ENCODE measurements at regions not wholly inside any gene's neighbourhood (a gene's known extent, or its start where the extent isn't known, plus 50 kb on each side); places are given as distances from the start of the nearest gene placed in this dataset.

DNA sequence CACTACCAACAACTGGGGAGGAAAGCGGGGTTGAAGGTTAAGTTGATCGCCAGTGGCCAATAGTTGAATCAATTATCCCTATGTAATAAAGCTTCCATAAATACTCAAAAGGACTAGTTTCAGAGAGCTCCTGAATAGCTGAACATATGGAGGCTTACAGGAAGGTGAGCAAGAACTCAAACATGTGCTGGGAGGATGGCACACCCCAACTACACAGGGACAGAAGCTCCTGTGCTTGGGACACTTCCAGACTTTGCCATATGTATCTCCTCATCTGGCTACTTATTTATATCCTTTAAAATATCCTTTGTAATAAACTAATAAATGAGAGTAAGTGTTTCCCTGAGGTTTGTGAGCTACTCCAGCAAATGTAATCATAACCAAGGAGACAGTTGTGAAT is 115.7 kb downstream of the HNMT start:
- no peak overlapping the region for H2BK20ac ChIP-seq (ENCODE audit: low read depth, low read length, poor library complexity, severe bottlenecking)
- TF ChIP-seq, protein P1, sequence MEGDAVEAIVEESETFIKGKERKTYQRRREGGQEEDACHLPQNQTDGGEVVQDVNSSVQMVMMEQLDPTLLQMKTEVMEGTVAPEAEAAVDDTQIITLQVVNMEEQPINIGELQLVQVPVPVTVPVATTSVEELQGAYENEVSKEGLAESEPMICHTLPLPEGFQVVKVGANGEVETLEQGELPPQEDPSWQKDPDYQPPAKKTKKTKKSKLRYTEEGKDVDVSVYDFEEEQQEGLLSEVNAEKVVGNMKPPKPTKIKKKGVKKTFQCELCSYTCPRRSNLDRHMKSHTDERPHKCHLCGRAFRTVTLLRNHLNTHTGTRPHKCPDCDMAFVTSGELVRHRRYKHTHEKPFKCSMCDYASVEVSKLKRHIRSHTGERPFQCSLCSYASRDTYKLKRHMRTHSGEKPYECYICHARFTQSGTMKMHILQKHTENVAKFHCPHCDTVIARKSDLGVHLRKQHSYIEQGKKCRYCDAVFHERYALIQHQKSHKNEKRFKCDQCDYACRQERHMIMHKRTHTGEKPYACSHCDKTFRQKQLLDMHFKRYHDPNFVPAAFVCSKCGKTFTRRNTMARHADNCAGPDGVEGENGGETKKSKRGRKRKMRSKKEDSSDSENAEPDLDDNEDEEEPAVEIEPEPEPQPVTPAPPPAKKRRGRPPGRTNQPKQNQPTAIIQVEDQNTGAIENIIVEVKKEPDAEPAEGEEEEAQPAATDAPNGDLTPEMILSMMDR (conservative IDR thresholded peaks at IDR 0.05): no peak

More for the DNA sequence above, 115.7 kb downstream of the HNMT start:
- Histone ChIP-seq H3K79me1 (ENCODE audit: insufficient read depth, low read depth, low read length, poor library complexity, severe bottlenecking) (no peaks in the 10 kb centered on the region), H4K91ac (ENCODE audit: insufficient read length, low read depth, low read length) (no peak overlapping the region), H3K18ac (ENCODE audit: insufficient read length, low read depth, low read length) (no peak overlapping the region), H4K20me1 (ENCODE audit: control insufficient read depth, insufficient read depth, insufficient read length) (no peaks in the 10 kb centered on the region), H3K23ac (ENCODE audit: insufficient read length, low read depth, low read length) (no peak overlapping the region), H3K4me2 (ENCODE audit: insufficient read depth, insufficient read length, low read length) (no peak overlapping the region), H4K5ac (ENCODE audit: insufficient read length, low read depth, low read length) (no peak overlapping the region), H3T11ph (ENCODE audit: low read length) (no peak overlapping the region), H3K9ac (ENCODE audit: extremely low read depth, insufficient read length, low read length) (no peak overlapping the region), H3K23me2 (ENCODE audit: insufficient read length, low read depth, low read length, poor library complexity, severe bottlenecking) (no peaks in the 10 kb centered on the region), H3K4me1 (ENCODE audit: insufficient read depth, low read length) (no peaks in the 10 kb centered on the region), H3K9me3 (ENCODE audit: control insufficient read depth, low read depth, low read length) (no peaks in the 10 kb centered on the region), H2AK5ac (ENCODE audit: insufficient read length, low read length) (no peak overlapping the region), H3K27me3 (ENCODE audit: insufficient read depth, low read length) (no peaks in the 10 kb centered on the region), H4K8ac (replicated peaks; ENCODE audit: insufficient read length, low read depth, low read length) (no peak overlapping the region), H2BK12ac (ENCODE audit: insufficient read length, low read depth, low read length) (no peak overlapping the region), H2AFZ (ENCODE audit: low read length) (no peak overlapping the region), H2BK120ac (ENCODE audit: low read depth, low read length, poor library complexity, severe bottlenecking) (no peak overlapping the region), H2BK15ac (ENCODE audit: low read depth, low read length) (no peak overlapping the region), H3K27ac (ENCODE audit: insufficient read length, low read depth, low read length) (no peak overlapping the region), H3K4ac (ENCODE audit: low read depth, low read length) (no peak overlapping the region), H2BK5ac (ENCODE audit: insufficient read length, low read length) (no peak overlapping the region), H3K14ac (ENCODE audit: insufficient read depth, low read length) (no peak overlapping the region), H3K79me2 (ENCODE audit: insufficient read depth, low read length) (no peaks in the 10 kb centered on the region), H3K56ac (ENCODE audit: insufficient read length, low read depth, low read length) (no peak overlapping the region)
- no peaks in the 10 kb centered on the region for H3K36me3 Mint-ChIP-seq (ENCODE audit: insufficient read depth in 1 of 3, low read depth in 3 of 3)
- H3K4me3 Mint-ChIP-seq: no peak overlapping the region
- DNase-seq: no peak
- no CpG with 5 or more reads among the region's 2 CpGs for WGBS (ENCODE audit: extremely low coverage, insufficient read length, low lambda C conversion rate)
- H3K9me3 Mint-ChIP-seq: no peaks in the 10 kb centered on the region
- no peaks in the 10 kb centered on the region for H3K27me3 Mint-ChIP-seq (ENCODE audit: low read depth)
- H3K27ac Mint-ChIP-seq: no peak overlapping the region
- H3K4me1 Mint-ChIP-seq: no peaks in the 10 kb centered on the region

All from H9 (cell line).